HG03095 (cell line): ENCODE measurements at regions not wholly inside any gene's neighbourhood (a gene's known extent, or its start where the extent isn't known, plus 50 kb on each side); places are given as distances from the start of the nearest gene placed in this dataset.

ENCODE experiments used
- ATAC-seq: cut with Tn5 transposase; IDR thresholded peaks from one replicate; pipeline ENCODE4 v1.9.1; 2021; ENCODE audit warnings: moderate library complexity; ENCODE audit not compliant: unreplicated experiment

DNA sequence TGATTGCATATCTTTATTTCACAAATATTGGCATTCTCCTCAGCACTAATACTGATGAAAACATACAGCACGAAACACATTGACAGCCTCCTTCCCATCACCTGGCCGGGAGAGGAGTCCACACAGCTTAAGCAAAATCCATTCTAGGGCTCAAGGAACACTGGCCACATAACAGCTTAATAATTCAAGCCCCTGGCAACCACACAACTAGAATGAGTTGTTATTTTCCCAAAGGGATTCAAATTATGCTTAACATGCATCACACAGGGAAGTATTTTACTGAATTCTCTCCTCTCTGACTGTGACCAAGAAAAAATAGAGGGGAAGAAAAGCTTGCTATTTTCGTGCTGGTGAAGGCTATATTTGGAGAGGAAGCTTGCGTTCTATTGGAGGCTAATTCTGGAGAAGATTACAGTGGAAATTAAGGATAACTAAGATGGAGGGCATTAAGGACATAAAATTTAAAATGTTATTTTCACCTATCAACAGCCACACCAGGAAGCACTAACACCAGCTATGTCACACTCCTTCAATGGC, 198.5 kb downstream of the ADGRG6 start:
- no peak for ATAC-seq

DNA sequence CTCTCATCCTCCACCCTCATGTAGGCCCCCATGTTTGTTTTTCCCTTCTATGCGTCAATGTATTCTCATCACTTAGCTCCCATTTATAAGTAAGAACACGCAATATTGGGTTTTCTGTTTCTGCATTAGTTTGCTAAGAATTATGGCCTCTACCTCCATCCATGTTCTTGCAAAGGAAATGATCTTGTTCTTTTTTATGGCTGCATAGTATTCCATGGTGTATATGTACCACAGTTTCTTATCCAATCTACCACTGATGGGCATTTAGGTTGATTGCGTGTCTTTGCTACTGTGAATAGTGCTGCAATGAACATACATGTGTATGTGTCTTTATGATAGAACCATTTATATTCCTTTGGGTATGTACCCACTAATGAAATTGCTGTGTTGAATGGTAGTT, 200.0 kb downstream of the ADGRG6 start:
- ATAC-seq: no peak

DNA sequence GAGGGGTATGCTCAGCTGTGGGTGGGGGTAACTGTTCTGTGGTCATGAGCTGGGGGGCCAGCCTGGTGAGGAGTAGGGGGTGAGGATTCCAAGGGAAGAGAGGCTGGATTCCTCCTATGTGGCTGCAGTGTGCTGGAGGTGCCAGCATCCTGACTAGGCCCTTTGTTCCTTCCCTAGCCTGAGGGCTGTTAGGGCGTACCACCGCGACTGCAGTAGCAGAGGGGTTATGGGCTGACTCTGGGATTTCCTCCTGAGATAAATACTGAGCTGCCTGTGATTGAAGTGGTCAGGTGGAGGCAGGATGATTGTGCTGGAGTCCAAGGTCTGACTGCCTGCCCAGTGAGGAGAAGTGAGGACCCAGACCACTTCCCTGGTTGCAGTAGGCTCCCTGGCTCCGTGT, 205.3 kb downstream of the ADGRG6 start:
- ATAC-seq: no peak

DNA sequence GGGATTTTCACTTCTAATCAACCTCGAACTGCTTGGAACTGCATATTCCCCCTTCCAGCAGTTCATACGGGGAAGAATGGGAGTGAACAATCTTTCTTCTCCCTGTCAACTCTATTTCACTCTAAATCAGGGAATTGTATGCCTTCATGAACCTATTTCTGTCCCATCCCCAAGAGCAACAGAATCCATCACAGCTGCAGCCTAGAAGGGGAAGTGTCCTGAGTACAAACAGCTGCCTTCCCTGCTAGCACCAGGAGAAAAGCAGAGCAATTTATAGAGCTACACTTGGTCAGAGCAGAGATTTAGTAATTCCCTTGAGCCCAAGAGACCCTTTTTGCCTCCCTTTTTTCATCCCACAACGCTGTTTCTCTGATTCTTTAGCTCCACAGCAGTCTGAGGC, 208.4 kb downstream of the ADGRG6 start:
- no peak for ATAC-seq

DNA sequence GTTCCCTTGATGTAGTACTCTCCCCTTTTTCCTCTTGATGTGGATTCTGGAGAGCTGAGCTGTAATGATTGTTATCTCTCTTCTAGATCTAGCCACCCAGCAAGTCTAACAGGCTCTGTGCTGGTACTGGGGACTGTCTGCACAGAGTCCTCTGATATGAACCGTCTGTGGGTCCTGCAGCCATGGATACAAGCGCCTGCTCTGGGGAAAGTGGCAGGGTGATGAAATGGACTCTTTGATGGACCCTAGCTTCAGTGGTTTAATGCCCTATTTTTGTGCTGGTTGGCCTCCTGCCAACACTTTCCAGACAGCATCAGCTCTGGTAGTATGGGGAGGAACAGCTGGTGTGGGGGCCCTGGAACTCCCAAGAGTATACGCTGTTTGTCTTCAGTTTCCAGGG, 216.3 kb downstream of the ADGRG6 start:
- no peak for ATAC-seq

DNA sequence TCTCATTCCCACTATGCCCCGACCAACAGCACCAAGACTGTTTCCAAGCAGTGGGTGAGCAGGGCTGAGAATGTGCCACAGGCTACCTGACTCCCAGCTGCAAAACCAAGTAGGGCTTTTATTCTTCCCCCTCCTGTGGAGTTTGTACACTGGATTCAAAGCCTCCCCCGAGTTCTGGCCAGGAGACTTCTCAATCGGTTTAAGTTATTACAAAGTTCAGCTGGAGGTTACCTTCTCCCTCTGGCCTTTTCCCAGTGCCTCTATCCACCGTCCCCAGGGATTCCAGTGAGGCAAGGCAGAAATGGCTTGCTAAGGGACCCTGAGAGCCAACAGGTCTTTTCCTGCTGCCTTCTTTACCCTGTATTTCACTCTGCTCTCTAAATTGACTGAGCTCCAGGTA, 217.0 kb downstream of the ADGRG6 start:
- ATAC-seq: no peak

DNA sequence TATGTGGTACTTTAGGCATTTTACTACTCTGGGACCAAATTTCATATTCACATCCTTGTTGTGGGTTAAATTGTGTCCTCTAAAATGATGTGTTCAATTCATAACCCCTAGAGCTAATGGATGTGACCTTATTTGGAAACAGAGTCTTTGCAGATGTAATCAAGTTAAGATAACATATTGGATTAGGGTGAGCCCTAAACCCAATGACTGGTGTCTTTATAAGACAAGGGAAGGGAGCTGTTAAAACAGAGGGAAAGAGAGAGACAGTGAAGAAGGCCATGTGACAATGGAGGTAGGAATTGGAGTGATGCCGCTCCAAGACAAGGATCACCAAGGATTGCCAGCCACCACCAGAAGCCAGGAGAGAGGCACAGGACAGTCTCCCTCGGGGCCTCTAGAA, 220.0 kb downstream of the ADGRG6 start:
- ATAC-seq: no peak

DNA sequence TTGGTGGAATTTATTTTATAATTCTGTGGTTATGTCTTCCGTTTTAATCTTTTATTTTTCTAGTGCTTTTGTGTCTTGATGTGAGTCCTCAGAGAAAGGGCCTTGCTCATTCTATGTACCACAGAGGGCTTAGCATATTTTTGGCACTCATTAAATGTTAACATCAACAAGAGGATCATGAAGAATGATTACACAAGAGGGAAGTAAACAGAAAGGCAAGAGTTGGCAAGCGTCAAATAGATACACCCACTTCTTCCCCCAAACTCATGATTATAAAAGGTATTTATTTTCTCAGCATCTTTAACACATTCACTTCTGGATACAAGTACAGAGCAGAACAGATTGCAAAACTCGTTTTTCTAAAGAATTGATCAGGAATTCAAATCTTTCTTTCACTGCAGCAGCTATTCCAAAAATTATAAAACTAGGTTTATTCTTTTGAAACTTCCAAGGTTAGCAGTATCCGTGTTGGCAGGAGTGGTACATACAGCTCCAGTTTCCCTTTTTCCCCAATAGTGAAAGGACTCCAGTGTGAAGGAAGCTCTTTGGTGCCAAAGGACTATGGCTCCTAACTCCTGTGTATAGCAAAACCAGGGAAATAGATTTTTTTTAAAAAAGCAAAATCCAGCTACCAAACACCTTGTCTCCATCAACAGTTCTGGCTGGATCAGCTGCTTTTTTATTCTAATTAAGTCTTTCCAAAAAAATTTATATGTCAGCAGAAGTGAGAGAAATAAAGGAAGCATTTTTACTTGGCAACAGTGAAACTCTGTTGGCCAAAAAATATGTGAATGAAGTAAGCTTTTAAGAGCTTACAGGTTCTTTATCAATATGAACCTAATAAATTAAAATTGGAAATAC, 221.9 kb downstream of the ADGRG6 start:
- ATAC-seq: no peak

DNA sequence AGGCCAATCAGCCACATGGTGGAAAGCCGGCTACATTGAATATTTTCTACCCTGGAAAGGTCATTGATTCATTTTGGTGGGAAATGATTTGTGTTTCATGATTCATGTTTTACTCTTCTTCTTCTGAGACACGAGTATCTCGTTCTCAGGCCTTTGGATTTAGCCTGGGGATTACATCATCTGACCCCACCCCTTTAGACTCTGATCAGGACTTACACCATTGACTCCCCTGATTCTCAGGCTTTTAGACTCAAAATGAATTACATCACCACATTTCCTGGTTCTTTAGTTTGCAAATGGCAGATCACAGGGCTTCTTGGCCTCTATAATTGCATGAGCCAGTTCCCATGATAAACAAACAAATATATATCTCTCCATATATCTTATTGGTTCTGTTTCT, 228.8 kb downstream of the ADGRG6 start:
- no peak for ATAC-seq

DNA sequence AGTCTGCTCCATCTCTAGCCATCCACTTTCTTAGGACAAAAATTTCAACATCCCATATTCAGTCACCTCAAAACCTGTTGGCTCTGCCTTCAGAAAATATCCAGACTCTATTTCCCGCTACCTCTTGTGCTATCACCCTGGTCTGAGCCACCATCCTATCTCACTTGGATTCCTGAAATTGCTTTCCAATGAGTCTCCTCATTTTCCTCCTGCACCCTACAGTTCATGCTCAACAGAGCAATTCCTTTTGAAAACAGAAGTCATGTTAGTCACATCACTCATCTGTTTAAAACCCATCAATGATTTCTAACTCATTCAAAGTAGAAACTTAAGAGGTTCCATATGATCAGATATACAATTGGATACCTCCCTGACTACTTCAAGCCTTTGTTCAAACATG, 229.9 kb downstream of the ADGRG6 start:
- ATAC-seq: no peak

DNA sequence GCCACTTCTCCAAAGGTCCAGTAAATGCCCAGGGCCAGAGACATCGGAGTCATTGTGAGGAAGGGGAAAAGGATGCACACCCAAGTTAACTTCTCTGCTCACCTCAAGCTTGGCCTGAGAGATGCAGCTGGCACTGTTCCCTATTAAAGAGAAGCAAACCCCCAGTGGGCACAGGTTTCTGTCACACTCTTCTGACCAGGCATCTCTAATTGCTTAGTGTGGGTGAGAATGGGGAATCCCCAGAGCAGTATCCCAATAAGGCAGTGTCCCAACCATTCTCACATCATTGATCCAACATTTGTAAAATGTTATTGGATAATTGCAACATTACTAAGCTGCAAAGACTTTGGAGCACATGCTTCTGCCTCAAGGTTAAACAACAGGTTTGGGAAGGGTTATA, 232.3 kb downstream of the ADGRG6 start:
- no peak for ATAC-seq

DNA sequence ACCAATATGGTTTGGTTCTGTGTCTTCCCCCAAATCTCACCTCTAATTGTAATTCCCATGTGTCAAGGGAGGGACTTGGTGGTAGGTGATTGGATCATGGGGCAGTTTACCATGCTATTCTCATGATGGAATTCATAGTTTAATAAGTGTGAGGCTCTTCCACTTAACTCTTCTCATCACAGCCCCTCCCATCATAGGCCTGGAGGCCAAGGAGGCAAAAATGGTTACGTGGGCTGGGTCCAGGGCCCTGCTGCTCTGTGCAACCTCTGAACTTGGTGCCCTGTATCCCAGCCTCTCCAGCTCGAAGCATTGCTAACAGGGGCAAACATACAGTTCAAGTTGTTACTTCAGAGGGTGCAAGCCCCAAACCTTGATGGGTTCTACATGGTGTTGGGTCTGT, 232.7 kb downstream of the ADGRG6 start:
- no peak for ATAC-seq

DNA sequence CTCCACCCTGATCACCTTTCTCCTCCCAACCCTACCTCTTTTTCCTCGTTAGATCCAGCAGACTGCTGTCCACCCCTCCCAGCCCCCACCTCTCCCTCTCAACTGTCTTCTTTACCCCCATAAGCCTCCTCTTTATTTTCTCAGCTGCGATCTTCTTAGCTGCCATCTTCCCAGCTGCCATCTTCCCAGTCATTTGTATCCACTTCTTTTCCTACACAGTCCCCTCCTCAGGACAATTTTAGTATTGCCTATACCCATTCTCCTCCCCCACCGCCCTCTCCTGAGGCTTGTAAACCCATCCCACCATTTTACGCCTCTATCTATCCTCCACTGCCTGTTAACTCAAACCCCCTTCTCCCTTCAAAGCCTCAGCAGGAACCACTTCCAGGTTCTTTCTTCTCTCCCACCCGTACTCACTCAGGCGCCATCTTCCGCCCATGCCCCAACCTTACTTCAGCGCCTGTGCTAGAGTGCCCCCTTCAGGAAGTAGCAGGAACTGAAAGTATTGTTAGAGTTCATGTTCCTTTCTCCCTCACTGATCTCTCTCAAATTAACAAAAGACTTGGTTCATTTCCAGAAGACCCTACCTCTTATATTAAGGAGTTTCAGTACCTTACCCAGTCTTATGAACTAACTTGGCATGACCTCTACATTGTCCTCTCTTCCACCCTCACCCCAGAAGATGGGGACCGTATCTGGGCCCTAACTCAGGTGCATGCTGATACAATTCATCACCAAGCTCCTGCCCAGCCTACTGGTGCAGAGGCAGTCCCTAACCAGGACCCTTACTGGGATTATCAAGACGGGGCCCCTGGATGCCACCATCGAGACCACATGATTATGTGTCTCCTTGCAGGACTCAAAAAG, 236.0 kb downstream of the ADGRG6 start:
- ATAC-seq: no peak

DNA sequence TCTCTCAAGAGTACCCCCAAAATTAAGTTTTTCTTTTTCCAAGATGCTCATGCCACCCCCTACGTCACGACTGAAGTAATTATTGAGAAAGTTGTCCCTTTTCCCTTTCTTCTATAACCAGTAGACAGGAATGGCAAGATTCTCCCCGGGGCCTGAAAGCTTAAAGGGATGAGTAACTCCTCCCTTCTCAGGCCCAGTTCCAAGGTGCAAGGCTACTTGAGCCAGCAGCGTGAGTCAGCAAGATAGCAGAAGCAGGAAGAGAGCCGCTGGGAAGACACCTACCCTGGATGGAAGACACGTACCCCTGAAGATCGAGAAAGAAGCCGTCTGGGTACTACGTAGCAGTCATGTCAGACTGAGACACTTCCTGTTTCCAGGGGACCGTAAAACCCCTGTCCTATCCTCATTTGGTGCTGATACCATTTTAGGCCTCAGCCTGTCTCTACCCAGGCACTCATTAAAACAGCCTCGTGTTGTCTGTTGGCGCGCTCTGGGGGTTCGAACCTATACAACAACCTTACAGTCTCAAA, 241.0 kb downstream of the ADGRG6 start:
- no peak for ATAC-seq

DNA sequence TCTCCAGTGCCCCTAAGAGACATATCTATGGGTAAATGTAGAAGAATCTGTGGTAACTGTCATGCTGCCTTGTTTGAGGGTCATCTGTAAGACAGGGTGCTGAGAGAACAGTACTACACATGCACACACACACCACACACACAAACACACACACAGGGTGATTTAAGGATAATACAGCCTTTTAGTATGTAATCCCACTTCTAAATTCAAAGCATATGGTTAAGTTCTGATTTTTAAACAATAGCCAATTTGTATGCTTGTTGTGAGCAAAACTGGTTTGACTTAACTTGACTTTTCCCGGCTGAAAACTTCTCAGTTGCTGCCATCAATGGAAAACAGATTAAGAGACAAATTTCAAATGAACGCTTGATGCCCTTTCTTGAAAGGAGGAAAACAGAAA, 241.8 kb downstream of the ADGRG6 start:
- ATAC-seq: no peak

DNA sequence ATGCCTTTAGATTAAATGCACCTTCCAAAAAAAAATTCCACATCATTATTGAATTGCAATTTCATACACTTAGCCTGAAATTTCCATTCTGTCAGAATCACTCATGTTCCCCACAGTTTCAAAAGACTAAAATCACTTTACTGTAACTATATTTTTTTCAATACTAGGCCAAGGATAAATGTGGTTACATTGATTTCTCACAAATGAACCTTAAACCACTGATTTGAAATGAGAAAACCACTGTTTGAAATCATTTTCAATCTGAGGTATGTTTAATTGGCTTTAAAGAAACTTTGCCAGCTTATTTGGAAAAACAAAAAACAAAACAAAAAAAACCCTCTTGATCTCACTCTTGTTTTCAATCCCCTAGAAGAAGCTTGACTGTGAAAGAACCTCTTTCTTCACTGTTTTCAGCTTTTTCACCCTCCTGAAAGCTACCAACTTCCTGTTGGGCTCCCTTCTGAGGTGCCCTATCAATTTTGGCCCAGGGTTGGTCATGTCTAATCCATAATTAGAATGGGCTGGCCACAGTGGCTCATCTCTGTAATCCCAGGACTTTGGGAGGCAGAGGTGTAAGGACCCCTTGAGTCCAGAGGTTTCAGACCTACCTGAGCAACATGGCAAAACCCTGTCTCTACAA, 242.5 kb downstream of the ADGRG6 start:
- no peak for ATAC-seq

DNA sequence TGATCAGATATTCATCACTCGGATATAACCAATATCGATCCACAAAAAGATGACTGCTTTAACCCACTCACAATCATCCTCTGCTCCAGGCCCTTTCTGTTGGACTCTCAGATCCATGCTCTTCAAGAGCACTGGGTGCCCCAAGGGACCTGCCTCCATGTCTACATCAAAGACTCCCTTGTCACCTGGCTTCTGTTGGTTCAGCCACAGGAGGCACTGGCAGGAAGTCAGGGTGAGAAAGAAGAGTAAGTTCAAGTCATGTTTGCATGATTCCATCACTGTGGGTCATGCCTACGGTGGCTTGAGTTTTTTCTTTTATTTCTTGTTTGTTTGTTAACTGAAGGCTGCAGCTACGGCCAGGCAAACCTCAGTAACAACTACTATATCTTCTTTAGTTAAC, 243.3 kb downstream of the ADGRG6 start:
- no peak for ATAC-seq

DNA sequence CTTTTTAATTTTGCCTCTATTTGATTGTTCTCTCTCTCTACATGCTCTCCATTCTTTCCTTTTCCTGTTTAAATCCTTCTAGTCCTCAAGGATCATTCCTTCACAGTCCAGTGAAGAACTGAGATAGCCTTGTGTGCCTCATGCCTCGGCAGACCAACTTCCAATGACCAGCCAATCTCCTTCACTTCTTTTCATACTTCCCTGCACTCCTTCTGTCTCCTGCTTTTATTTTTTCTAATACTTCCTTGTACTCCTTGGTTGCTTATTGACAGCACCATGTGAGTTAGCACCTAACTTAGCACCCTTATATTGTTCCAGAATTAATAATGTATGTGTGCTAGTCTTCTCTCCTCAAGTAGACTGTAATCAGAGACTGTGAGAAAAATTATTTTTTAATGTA, 246.8 kb downstream of the ADGRG6 start:
- ATAC-seq: no peak

DNA sequence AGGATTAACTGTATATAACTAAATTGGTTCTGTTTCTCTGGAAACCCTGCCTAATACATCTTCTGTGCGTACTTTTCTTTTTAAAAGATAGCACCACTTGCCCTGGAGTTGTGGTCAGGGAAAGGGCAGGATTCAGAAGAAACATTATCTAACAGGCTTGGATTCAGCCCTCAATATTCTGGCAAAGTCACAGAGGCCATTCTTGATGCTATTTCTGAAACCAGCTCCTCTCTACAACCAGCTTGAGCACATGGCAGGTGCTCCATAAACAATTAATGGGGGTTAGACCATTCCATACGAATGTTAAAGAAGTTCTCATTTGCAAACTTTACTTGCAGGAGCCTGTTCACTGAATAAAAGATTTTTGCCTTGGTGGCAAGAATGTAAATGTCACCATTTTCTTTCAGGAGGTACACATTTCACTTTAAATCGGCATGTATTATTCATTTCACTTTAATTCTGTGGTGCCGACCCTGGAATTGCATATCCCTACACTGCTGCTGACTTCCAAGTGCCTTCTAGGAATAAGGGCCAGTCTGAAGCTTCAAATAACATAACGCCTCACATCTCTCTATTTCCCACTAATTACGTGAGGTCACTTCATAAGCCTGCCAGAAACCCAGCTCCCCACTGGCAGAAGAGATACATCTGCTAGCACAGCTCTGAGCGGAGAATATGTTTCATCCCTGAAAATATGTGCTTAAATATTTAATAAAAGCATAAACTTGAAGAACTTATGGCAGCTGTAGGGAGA, 248.7 kb downstream of the ADGRG6 start:
- no peak for ATAC-seq

DNA sequence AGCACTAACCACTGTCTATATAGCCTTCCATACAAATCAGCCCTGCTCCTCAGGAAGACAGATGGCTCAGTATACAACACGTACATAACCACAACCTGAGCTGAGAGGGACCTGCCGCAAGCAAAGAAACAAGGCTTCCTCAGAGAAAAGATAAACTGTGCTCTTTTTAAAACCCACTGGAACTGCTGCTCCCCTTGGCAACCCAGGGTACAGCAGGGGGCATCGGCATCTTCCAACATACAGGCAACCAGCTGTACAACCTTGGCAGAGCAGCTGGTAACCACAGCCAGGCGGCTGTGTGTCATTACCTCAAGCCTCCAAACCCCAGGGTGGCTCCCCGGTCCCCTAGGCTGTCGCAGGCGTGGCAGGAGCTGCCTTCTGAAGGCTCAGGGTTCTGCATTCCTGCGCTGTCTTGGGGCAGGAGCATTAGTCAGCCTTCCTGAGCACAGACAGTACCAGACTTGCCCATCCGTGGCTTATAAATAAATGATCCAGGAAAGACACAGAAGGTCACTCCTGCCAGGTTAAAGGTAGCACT, 249.5 kb downstream of the ADGRG6 start:
- no peak for ATAC-seq
